ES-I3 (cell line): ENCODE measurements at regions not wholly inside any gene's neighbourhood (a gene's known extent, or its start where the extent isn't known, plus 50 kb on each side); places are given as distances from the start of the nearest gene placed in this dataset.

ENCODE experiments used
- H3K36me3 ChIP-seq: 2 replicates; pipeline ENCODE4 v1.6.1; 2013; ENCODE audit warnings: mild to moderate bottlenecking, low read length, control low read depth, moderate library complexity; ENCODE audit not compliant: insufficient read depth
- H3K4me1 ChIP-seq: 2 replicates; pipeline ENCODE4 v1.6.1; 2013; ENCODE audit warnings: mild to moderate bottlenecking, control low read depth, low read length; ENCODE audit not compliant: insufficient read depth
- H3K9ac ChIP-seq: 2 replicates; pipeline ENCODE4 v1.6.1; 2013; ENCODE audit warnings: low read depth, mild to moderate bottlenecking, low read length, moderate library complexity
- H3K9me3 ChIP-seq: 2 replicates; pipeline ENCODE4 v1.6.1; 2013; ENCODE audit warnings: mild to moderate bottlenecking, low read length, moderate library complexity; ENCODE audit not compliant: control insufficient read depth, insufficient read depth

DNA sequence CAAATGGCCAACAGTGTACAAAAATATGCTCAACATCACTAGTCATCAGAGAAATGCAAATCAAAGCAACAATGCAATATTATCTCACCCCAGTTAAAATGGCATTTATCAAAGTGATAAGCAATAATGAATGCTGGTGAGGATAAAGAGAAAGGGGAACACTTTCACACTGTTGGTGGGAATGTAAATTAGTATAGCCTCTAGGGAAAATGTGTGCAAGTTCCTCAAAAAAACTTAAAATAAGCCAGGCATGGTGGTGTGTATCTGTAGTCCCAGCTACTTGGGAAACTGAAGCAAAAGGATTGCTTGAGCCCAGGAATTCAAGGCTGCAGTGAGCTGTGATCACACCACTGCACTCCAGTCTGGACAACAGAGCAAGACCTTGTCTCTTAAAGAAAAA, 572.1 kb downstream of the NLGN4X start:
- H3K4me1 ChIP-seq, result no peaks in the 10 kb centered on the region
- H3K36me3 ChIP-seq, result no peaks in the 10 kb centered on the region
- no peak overlapping the region for H3K9ac ChIP-seq
- H3K9me3 ChIP-seq, result no peaks in the 10 kb centered on the region; the same call in 1 of the 2 replicates

DNA sequence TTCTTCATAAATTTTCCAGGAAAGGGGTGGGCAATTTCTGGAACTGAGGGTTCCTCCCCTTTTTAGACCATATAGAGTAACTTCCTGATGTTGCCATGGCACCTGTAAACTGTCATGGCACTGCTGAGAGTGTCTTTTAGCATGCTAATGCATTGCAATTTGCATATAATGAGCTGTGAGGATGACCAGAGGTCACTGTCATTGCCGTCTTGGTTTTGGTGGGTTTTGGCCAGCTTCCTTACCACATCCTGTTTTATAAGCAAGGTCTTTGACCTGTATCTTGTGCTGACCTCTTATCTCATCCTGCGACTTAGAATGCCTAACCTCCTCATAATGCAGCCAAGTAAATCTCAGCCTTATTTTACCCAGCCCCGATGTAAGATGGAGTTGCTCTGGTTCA, 577.8 kb downstream of the NLGN4X start:
- no peaks in the 10 kb centered on the region for H3K36me3 ChIP-seq
- peaks cover 27% of the 10 kb centered on the region for H3K4me1 ChIP-seq
- H3K9me3 ChIP-seq, result no peaks in the 10 kb centered on the region; the same call in 1 of the 2 replicates
- no peak overlapping the region for H3K9ac ChIP-seq

DNA sequence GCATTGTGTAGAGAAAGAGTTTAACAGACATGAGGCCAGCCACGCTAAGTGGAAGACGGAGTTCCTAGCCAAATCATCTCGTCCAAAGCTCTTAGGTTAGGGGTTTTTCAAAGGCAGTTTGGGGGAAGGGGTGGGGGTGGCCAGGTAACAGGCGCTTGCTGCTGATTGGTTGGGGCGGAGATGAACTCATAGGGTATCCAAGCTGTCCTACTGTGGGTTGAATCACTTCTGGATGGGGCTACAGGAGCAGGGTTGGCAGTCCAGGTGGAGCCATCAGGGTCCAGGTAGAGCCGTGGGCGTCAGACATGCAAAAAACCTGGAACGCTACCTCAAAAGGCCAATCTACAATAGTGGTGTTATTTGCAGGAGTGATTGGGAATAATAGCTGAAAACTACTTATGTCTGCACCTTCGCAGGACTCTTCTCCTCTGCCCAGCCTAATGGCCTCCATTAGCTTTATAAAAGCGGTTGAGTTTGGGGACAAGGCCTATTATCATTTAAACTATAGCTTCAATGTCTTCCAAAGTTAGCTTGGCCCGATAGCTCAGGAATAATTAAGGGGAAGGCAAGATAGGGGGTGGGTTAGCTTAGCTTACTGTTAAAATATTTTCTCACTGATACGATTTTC, 579.6 kb downstream of the NLGN4X start:
- Histone ChIP-seq H3K4me1 (peaks cover 42% of the 10 kb centered on the region), H3K36me3 (no peaks in the 10 kb centered on the region), H3K9me3 (no peaks in the 10 kb centered on the region), H3K9ac (peak overlapping the region; percentile 25)

DNA sequence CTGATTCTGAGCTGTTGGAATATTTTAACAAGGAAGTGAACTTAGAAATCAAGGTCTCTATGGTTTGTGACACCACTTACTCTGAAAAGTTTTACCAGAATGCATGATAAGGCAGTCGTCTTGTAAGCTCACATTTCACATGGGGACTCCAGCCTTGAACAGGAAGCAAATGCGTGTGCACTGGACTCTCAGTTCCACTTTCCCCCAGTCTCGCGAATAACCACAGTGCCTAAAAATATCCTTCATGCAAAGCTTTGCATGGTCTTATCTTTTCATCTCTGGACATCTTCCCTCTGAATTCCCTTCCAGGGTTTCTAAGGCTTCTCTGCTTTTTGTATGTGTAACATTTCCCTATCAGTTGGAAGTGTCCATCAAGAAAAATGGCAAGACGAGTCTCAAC, 581.8 kb downstream of the NLGN4X start:
- no peak overlapping the region for H3K9ac ChIP-seq
- H3K36me3 ChIP-seq, result no peaks in the 10 kb centered on the region
- no peaks in the 10 kb centered on the region for H3K9me3 ChIP-seq
- peaks cover 44% of the 10 kb centered on the region for H3K4me1 ChIP-seq

DNA sequence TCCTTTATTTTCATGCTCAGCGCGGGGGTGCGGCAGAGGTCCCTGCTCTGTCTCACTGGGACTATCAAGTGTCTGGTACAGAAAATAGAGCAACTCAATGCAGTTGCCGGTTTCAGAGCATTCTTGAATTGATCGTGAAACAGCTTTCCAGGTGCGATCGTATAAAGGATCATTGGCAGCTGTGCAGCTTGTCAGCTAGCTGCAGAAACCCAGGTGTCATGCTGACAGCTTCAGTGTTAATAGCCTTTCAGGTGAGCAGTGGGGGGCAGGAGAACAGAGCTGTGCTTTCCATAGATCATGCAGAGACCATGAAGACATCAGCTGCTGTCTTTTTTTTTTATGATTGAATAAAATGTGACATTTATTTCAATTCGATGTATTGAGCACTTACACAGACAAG, 583.9 kb downstream of the NLGN4X start:
- no peaks in the 10 kb centered on the region for H3K9me3 ChIP-seq
- no peak overlapping the region for H3K9ac ChIP-seq
- H3K4me1 ChIP-seq, result peaks cover 34% of the 10 kb centered on the region; the same call in 1 of the 2 replicates
- no peaks in the 10 kb centered on the region for H3K36me3 ChIP-seq

DNA sequence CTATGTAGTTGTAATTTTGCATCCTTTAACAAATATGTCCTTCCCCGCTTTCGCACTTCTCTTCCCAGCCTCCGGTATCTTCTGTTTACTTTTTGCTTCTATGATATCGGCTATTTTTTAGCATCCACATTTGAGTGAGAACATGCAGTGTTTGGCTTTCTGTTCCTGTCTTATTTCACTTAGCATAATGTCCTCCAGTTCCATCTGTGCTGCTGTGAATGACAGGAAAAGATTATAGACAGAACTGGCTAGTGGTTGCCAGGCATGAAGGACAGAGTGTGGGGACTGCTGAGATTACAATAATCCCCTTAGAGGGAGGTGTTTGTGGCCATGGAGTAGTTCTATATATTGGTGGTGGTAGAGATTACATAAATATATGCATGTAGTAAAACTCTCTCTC, 588.6 kb downstream of the NLGN4X start:
- H3K4me1 ChIP-seq, result peaks cover 12% of the 10 kb centered on the region; the same call in 1 of the 2 replicates
- H3K9ac ChIP-seq, result no peak overlapping the region
- H3K9me3 ChIP-seq, result no peaks in the 10 kb centered on the region
- no peaks in the 10 kb centered on the region for H3K36me3 ChIP-seq

DNA sequence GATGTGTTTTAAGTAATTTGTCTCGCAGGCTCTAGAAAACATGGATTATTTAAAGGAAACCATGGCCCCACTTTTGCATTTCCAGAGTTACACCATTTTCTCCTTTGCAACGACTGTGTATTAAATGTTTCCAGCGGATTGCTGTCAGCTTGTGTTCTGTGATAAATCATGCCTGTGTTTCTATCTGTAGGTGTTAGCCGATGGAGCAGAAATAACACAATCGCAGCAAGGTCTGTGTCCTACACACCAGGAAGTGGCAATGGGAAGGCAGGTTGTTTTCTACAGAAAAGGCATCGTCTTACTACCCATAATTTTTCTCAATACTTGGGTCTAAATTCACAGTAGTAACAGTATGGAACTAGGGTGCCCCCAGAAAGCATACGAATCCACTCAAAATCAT, 590.1 kb downstream of the NLGN4X start:
- H3K36me3 ChIP-seq, result no peaks in the 10 kb centered on the region
- H3K9me3 ChIP-seq, result no peaks in the 10 kb centered on the region
- no peak overlapping the region for H3K9ac ChIP-seq
- H3K4me1 ChIP-seq, result no peaks in the 10 kb centered on the region

DNA sequence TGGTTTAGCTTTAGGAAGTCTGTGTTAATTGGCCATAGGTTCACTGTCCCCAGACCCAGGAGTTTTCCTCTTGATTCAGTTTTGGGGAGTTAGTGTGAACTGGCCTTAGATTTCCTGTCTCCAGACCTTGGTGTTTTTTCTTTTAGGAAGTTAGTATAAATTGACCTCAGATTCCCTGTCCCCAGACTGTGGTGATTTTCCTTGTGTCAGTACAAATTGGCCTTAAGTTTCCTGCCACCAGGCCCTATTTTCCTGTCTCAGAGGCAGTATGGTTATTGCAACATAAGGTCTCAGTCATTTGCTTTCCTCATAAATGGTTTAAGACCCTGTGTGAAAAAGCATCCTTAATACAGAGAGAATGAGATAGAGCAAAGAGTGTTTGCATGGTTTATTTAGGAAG, 595.8 kb downstream of the NLGN4X start:
- no peaks in the 10 kb centered on the region for H3K9me3 ChIP-seq
- H3K36me3 ChIP-seq, result no peaks in the 10 kb centered on the region
- H3K4me1 ChIP-seq, result no peaks in the 10 kb centered on the region
- H3K9ac ChIP-seq, result no peak overlapping the region

DNA sequence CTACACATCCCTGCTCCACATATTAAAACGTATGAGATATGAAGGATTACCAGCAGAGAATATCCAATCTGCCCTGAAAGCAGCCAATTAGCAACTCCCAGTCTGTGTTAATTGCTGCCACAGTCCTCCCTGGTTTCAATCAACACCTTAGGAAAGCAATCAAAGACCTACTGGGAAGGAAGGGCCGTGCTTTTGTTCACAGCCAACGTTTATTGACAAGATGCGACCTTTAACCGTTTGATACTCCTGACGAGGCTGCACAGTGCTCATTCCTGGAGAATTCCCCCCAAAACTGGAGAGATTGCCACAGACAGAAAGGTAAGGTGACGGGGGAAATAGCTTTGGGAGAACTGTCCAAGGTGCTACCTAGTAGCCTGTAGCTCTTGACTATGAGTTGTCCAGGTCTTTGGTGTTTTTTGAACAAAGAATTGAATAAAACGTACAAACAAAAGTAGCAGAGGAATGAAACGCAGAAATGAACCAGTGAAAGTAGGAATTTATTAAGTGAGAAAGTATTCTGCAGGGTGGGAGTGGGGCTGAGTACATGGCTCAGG, 596.5 kb downstream of the NLGN4X start:
- H3K9ac ChIP-seq, result no peak overlapping the region
- H3K36me3 ChIP-seq, result no peaks in the 10 kb centered on the region
- H3K4me1 ChIP-seq, result no peaks in the 10 kb centered on the region
- H3K9me3 ChIP-seq, result no peaks in the 10 kb centered on the region

DNA sequence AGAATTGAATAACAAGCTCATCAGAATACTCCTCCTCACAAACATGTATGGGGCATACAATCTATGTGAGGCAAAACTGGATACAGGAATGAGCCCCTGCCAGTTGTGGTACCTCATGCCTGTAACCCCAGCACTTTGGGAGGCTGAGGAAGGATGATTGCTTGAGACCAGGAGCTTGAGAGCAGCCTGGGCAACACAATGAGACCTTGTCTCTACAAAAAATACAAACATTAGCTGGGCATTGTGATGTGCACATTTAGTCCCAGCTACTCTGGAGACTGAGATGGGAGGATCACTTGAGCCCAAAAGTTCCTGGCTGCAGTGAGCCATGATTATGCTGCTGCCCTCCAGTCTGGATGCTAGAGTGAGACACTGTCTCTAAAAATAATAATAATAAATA, 611.0 kb downstream of the NLGN4X start:
- no peaks in the 10 kb centered on the region for H3K4me1 ChIP-seq

DNA sequence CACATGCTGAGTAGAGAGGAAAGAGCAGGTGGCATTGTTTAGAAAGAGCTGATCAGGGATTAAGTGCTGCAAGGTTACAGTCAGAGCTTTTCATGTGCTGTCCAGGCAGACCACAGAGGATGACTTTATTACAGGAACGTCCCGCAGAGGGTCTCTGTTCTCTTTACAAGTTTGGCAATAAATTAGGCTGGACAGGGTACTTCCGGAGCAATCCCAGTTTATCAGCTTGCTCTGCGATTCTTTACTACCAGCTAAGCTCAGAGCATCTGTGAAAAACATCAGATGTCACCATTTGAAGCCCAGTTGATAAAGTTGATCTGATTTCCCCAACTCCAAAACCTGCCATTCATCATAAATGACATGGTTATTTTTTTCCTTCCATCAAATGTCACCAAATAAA, 633.1 kb downstream of the NLGN4X start:
- Histone ChIP-seq H3K36me3 (no peaks in the 10 kb centered on the region), H3K4me1 (no peaks in the 10 kb centered on the region), H3K9ac (no peak overlapping the region), H3K9me3 (no peaks in the 10 kb centered on the region)

More for the DNA sequence above, 611.0 kb downstream of the NLGN4X start:
- no peaks in the 10 kb centered on the region for H3K9me3 ChIP-seq
- no peak overlapping the region for H3K9ac ChIP-seq
- H3K36me3 ChIP-seq, result no peaks in the 10 kb centered on the region

DNA sequence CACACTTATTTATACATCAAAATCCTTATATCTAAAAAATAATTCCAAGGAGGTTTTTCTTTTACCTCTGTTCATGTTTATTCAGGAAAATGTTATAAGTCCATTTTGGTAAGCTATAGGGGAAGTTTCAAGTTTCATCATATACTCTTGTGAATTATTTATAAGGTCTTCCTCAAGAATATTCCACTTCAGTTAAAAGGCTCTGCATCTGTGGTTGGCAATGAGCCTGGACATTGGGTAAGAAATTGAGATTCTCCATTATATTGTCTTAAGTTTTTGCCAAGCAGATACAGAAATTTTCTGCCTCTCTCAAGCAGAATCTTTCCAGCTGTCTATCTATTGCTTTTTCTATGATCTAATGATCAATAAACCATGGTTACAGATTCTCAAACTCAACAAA, 641.9 kb downstream of the NLGN4X start:
- Histone ChIP-seq H3K9me3 (no peaks in the 10 kb centered on the region), H3K4me1 (no peaks in the 10 kb centered on the region), H3K9ac (no peak overlapping the region), H3K36me3 (no peaks in the 10 kb centered on the region)

DNA sequence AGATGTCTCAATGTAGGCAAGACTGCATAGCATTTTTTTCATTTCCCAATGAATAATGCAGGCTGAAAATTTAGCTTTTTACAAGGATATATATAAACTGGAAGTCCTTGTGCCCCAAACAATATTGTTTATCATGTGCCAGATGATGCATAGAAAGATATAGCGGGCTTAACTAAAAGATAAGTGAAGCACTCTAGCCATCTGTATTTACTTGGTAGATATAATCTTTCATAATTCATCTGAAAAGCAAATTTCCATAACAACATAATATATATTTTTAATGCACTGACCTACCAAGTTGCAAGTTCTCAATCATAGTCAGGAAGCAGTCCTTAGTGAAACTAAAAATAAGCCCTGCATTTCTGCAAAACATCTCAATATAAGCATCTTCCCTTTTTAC, 653.3 kb downstream of the NLGN4X start:
- Histone ChIP-seq H3K4me1 (no peaks in the 10 kb centered on the region), H3K36me3 (no peaks in the 10 kb centered on the region), H3K9ac (no peak overlapping the region), H3K9me3 (no peaks in the 10 kb centered on the region)

DNA sequence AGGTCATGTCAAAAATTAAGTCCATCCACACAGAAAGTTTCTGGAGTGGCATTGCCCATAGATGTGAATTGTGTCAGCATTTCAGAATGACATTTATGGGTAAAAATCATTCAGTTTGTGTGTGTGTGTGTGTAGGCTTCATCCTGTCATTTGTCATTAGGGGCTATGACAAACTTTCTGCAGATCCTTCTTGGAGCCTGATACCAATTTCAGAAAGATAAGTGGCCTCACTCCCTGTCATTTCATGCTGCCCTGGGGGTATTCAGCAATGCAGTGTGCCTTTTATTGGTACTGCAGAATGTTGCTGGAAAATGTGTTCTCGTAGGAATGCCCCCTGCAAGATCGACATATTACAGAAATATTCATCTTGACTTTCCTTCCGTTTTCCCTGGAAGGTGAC, 659.7 kb downstream of the NLGN4X start:
- Histone ChIP-seq H3K4me1 (no peaks in the 10 kb centered on the region), H3K9me3 (no peaks in the 10 kb centered on the region), H3K9ac (no peak overlapping the region), H3K36me3 (no peaks in the 10 kb centered on the region)

DNA sequence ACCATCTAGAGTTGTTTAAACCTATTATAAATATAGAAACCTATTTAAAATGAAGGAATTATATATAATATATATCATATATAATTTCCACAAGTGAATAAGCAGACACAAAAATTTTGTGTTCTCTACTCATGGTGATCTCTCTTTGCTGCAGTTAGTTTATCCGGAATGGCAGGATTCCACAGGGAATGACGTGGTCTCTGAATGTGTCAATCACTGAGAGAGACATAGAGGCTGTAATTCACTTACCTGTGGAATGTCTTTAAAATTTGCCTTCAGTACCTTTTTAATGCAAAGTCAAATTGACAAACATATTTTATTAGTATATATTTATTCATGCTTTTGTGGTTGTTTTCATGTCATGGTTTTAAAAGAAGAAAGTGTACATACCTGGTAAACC, 669.3 kb downstream of the NLGN4X start:
- Histone ChIP-seq H3K4me1 (no peaks in the 10 kb centered on the region), H3K9me3 (no peaks in the 10 kb centered on the region; the same call in none of the 2 replicates), H3K9ac (no peak overlapping the region), H3K36me3 (no peaks in the 10 kb centered on the region)
